ENCODE measurements at regions not wholly inside any gene's neighbourhood (a gene's known extent, or its start where the extent isn't known, plus 50 kb on each side); places are given as distances from the start of the nearest gene placed in this dataset.

DNA sequence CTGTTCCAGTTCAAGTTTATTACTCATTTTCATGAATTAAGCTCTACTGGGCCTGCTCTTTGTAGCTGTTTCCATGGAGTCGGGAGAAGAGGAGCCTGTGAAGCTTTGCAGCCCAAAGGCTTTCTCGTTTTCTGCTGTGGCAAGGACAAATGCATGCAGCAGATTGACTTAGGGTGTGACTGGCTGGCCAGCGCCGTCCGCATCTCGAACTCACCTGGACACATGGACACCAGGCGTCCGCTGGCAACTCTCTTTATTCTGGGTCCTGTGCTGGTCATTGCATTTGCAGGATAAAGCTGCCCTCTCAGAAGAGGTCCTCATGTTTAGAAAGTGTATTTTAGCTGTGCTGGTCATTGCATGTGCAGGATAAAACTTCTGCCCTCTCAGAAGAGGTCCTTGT lies 350.4 kb downstream of the TMEM121 start:
- no peak for DNase-seq
- intact Hi-C loops (cut with DNase I): no loop called here
- WGBS, 2 donors: 76 to 88% methylated on average over 3 to 8 of the region's 8 CpGs

DNA sequence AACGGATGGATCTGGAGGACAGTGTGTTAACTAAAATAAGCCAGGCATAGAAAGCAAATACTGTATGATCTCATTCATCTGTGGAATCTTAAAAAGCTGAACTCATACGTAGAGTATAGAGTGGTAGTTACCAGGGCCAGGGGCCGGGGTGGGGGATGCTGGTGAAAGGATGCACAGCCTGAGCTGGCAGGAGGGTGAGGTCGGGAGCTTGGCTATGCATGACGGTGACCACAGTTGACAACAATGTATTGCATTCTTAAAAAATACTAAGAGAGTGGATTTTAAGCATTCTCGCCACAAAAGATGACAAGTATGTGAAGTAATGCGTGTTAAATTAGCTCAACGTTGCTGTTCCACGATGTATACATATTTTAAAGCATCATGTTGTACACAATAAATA lies 351.3 kb downstream of the TMEM121 start:
- Histone ChIP-seq H3K4me1 (no peaks in the 10 kb centered on the region), H3K27me3 (peaks cover 0 to 27% (median 0%) of the 10 kb centered on the region in 4 donors), H3K36me3 (no peaks in the 10 kb centered on the region), H3K9me3 (no peaks in the 10 kb centered on the region), H3K27ac (no peak overlapping the region), H3K4me3 (no peak overlapping the region)
- 77 to 78% methylated on average over 9 of the region's 9 CpGs for WGBS, 2 donors
- TF ChIP-seq, protein P1, sequence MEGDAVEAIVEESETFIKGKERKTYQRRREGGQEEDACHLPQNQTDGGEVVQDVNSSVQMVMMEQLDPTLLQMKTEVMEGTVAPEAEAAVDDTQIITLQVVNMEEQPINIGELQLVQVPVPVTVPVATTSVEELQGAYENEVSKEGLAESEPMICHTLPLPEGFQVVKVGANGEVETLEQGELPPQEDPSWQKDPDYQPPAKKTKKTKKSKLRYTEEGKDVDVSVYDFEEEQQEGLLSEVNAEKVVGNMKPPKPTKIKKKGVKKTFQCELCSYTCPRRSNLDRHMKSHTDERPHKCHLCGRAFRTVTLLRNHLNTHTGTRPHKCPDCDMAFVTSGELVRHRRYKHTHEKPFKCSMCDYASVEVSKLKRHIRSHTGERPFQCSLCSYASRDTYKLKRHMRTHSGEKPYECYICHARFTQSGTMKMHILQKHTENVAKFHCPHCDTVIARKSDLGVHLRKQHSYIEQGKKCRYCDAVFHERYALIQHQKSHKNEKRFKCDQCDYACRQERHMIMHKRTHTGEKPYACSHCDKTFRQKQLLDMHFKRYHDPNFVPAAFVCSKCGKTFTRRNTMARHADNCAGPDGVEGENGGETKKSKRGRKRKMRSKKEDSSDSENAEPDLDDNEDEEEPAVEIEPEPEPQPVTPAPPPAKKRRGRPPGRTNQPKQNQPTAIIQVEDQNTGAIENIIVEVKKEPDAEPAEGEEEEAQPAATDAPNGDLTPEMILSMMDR (IDR thresholded peaks at IDR 0.05): no peak
- TF ChIP-seq POLR2A (IDR thresholded peaks at IDR 0.05): no peak
- intact Hi-C loops (cut with DNase I): no loop called here
- DNase-seq: no peak

More for the DNA sequence above, 350.4 kb downstream of the TMEM121 start:
- H3K27me3 ChIP-seq: peaks cover 0 to 27% (median 0%) of the 10 kb centered on the region in 4 donors
- no peak overlapping the region for H3K27ac ChIP-seq
- TF ChIP-seq, protein P1 (IDR thresholded peaks at IDR 0.05): no peak
- TF ChIP-seq POLR2A (IDR thresholded peaks at IDR 0.05): no peak
- H3K4me3 ChIP-seq: no peak overlapping the region
- H3K4me1 ChIP-seq: no peaks in the 10 kb centered on the region
- no peaks in the 10 kb centered on the region for H3K36me3 ChIP-seq
- no peaks in the 10 kb centered on the region for H3K9me3 ChIP-seq

DNA sequence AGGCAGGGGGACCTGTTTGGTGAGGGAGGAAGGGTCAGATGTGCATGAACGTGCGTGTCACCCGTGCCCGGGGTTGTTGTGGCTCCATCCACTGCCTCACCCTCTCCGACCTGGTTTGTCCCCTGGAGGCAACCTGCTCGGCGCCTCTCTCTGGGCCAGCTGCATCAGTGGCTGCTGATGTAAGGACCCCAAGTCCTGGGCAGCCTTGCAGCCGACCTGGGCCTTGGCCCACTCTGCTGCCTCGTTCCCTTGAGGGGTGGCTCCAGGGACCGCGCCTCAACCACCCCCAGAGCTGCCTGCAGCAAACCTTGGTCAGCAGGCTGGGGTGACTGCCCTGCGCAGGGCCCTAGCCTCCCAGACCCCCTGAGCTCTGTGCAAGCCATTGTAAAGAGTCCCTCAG lies 351.7 kb downstream of the TMEM121 start:
- H3K36me3 ChIP-seq: no peaks in the 10 kb centered on the region
- peaks cover 0 to 27% (median 0%) of the 10 kb centered on the region in 4 donors for H3K27me3 ChIP-seq
- no peak for DNase-seq
- TF ChIP-seq, protein P1 (IDR thresholded peaks at IDR 0.05): no peak
- no peak for TF ChIP-seq POLR2A (IDR thresholded peaks at IDR 0.05)
- WGBS, 2 donors: 81 to 85% methylated on average over 5 to 8 of the region's 12 CpGs
- intact Hi-C loops (cut with DNase I): no loop called here
- no peaks in the 10 kb centered on the region for H3K9me3 ChIP-seq
- no peak overlapping the region for H3K27ac ChIP-seq
- no peak overlapping the region for H3K4me3 ChIP-seq
- H3K4me1 ChIP-seq: no peaks in the 10 kb centered on the region

DNA sequence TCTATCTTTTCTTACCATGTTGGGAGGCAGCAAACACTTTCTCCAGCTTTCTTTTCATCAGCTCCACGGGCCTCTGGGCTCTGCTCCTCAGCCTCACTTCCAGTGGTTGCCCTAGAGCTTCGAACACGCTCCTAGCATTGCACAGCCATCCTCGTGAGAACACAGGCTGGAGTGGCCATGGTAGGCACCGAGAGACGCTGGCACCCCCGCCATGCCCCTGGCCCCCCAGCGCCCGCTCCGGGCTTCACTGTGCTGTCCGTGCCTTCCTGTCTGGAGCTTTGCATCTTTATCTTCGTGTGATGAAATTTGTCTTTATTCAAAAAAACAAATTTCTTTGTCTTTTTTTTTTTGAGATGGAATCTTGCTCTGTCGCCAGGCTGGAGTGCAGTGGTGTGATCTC lies 352.2 kb downstream of the TMEM121 start:
- Histone ChIP-seq H3K36me3 (no peaks in the 10 kb centered on the region), H3K4me3 (no peak overlapping the region), H3K27me3 (peaks cover 0 to 27% (median 0%) of the 10 kb centered on the region in 4 donors), H3K4me1 (no peaks in the 10 kb centered on the region), H3K27ac (no peak overlapping the region), H3K9me3 (no peaks in the 10 kb centered on the region)
- intact Hi-C loops (cut with DNase I): no loop called here
- WGBS, 2 donors: 53 to 83% methylated on average over 2 to 13 of the region's 13 CpGs
- no peak for DNase-seq
- TF ChIP-seq, protein P1 (IDR thresholded peaks at IDR 0.05): no peak
- no peak for TF ChIP-seq POLR2A (IDR thresholded peaks at IDR 0.05)

DNA sequence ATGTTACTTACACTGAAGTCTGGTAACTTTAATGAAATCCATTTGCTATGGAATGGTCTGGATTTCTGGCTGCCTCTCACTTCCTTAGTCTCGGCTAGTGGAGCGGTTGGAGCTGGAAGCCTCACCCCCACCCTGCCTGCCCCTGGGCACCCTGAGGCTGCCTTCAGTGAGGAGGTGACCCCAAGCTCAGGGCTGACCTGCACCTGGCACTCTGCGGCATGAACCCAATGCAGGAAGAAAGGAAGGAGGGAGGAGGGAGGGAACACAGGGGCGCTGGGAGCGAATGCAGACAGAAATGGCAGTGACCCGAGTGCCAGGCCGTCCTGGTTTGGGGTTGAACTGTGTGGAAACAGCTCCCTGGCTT lies 353.1 kb downstream of the TMEM121 start:
- intact Hi-C loops (cut with DNase I): no loop called here
- H3K27me3 ChIP-seq: peaks cover 0 to 27% (median 0%) of the 10 kb centered on the region in 4 donors
- no peak for TF ChIP-seq POLR2A (IDR thresholded peaks at IDR 0.05)
- TF ChIP-seq, protein P1 (IDR thresholded peaks at IDR 0.05): no peak
- no peaks in the 10 kb centered on the region for H3K36me3 ChIP-seq
- H3K4me1 ChIP-seq: no peaks in the 10 kb centered on the region
- H3K4me3 ChIP-seq: no peak overlapping the region
- H3K9me3 ChIP-seq: no peaks in the 10 kb centered on the region
- no peak overlapping the region for H3K27ac ChIP-seq
- no peak for DNase-seq
- 65 to 66% methylated on average over 6 to 7 of the region's 7 CpGs for WGBS, 2 donors
